Stomach smooth muscle (tissue), 2 donors: ENCODE measurements at regions not wholly inside any gene's neighbourhood (a gene's known extent, or its start where the extent isn't known, plus 50 kb on each side); places are given as distances from the start of the nearest gene placed in this dataset.

Experiments used
- H3K27ac ChIP-seq: one replicate; pipeline ENCODE4 v1.7.0; 2013; ENCODE audit warnings: mild to moderate bottlenecking, low read length, inconsistent platforms
- H3K27me3 ChIP-seq, 2 donors: one replicate each; pipeline ENCODE4 v1.7.0; 2013; ENCODE audit warnings: low read length in 2 of 2; ENCODE audit not compliant: insufficient read depth in 2 of 2, control insufficient read depth in 1 of 2
- H3K36me3 ChIP-seq, 2 donors: one replicate each; pipeline ENCODE4 v1.7.0; 2013; ENCODE audit warnings: low read length in 2 of 2; ENCODE audit not compliant: control insufficient read depth in 2 of 2, insufficient read depth in 2 of 2
- H3K4me1 ChIP-seq: one replicate; pipeline ENCODE4 v1.7.0; 2013; ENCODE audit warnings: low read length; ENCODE audit not compliant: control insufficient read depth, insufficient read depth
- H3K4me3 ChIP-seq, 2 donors: one replicate each; pipeline ENCODE4 v1.7.0; 2013; ENCODE audit warnings: low read length in 2 of 2
- H3K9ac ChIP-seq, 2 donors: one replicate each; pipeline ENCODE4 v1.7.0; 2013; ENCODE audit warnings: low read length in 2 of 2, mild to moderate bottlenecking in 1 of 2
- H3K9me3 ChIP-seq, 2 donors: one replicate each; pipeline ENCODE4 v1.7.0; 2013; ENCODE audit warnings: low read length in 2 of 2; ENCODE audit not compliant: control insufficient read depth in 2 of 2
- donor health status: healthy.
- donor health status: Pancreatic carcinoma.

DNA sequence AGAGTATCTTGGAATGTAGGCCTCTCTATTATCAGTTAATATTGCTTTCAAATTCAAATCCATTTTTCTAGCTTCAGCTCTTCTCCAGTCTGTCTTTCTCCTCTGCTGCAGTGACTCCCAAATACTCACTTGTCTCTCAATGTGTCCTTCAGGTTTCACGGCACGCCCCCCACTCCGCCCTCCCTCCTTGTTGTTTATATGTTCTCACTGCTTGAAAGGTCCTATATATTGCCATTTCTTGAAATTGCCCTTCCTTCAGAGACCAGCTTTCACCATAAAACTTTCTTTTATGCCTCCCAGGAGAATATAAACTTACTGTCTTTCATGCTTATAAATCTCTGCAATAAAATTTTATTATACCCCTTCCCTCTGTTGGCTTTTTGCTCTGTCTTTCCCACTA is 668.2 kb downstream of the CCSER2 start:
- no peak overlapping the region for H3K27ac ChIP-seq
- no peaks in the 10 kb centered on the region for H3K4me1 ChIP-seq
- H3K9me3 ChIP-seq, result no peaks in the 10 kb centered on the region
- no peaks in the 10 kb centered on the region for H3K27me3 ChIP-seq
- H3K9ac ChIP-seq, result no peak overlapping the region
- H3K36me3 ChIP-seq, result no peaks in the 10 kb centered on the region
- no peak overlapping the region for H3K4me3 ChIP-seq

- Histone ChIP-seq H3K27ac (no peak overlapping the region), H3K36me3 (no peaks in the 10 kb centered on the region), H3K4me1 (no peaks in the 10 kb centered on the region), H3K4me3 (no peak overlapping the region), H3K9me3 (no peaks in the 10 kb centered on the region), H3K9ac (no peak overlapping the region), H3K27me3 (no peaks in the 10 kb centered on the region)
Observed at GRCh38 chr10:84997870-84998269, 669.5 kb downstream of the CCSER2 start.

GRCh38 chr10:84999929-85000328 is 671.5 kb downstream of the CCSER2 start:
- no peaks in the 10 kb centered on the region for H3K9me3 ChIP-seq
- no peak overlapping the region for H3K27ac ChIP-seq
- no peak overlapping the region for H3K4me3 ChIP-seq
- H3K9ac ChIP-seq, result no peak overlapping the region
- H3K4me1 ChIP-seq, result no peaks in the 10 kb centered on the region
- H3K27me3 ChIP-seq, result no peaks in the 10 kb centered on the region
- H3K36me3 ChIP-seq, result no peaks in the 10 kb centered on the region

- Histone ChIP-seq H3K9ac (no peak overlapping the region), H3K27me3 (no peaks in the 10 kb centered on the region), H3K9me3 (no peaks in the 10 kb centered on the region), H3K4me1 (no peaks in the 10 kb centered on the region), H3K27ac (no peak overlapping the region), H3K36me3 (no peaks in the 10 kb centered on the region), H3K4me3 (no peak overlapping the region)
Observed at GRCh38 chr10:85003083-85003482, 674.7 kb downstream of the CCSER2 start.

GRCh38 chr10:85008488-85009184 is 680.2 kb downstream of the CCSER2 start:
- H3K4me3 ChIP-seq, result no peak overlapping the region
- no peaks in the 10 kb centered on the region for H3K36me3 ChIP-seq
- no peaks in the 10 kb centered on the region for H3K27me3 ChIP-seq
- H3K9me3 ChIP-seq, result no peaks in the 10 kb centered on the region
- H3K27ac ChIP-seq, result no peak overlapping the region
- no peak overlapping the region for H3K9ac ChIP-seq
- no peaks in the 10 kb centered on the region for H3K4me1 ChIP-seq

- H3K4me3 ChIP-seq, result no peak overlapping the region
- H3K27ac ChIP-seq, result no peak overlapping the region
- H3K9me3 ChIP-seq, result no peaks in the 10 kb centered on the region
- H3K4me1 ChIP-seq, result no peaks in the 10 kb centered on the region
- H3K36me3 ChIP-seq, result no peaks in the 10 kb centered on the region
- H3K9ac ChIP-seq, result no peak overlapping the region
- no peaks in the 10 kb centered on the region for H3K27me3 ChIP-seq
Observed at GRCh38 chr10:85012305-85012704, 683.9 kb downstream of the CCSER2 start.

GRCh38 chr10:85026878-85027467 is 698.6 kb downstream of the CCSER2 start:
- Histone ChIP-seq H3K4me3 (no peak overlapping the region), H3K27me3 (no peaks in the 10 kb centered on the region), H3K36me3 (no peaks in the 10 kb centered on the region), H3K9ac (no peak overlapping the region), H3K27ac (no peak overlapping the region), H3K4me1 (no peaks in the 10 kb centered on the region), H3K9me3 (no peaks in the 10 kb centered on the region)

GRCh38 chr10:85032981-85033380 is 704.6 kb downstream of the CCSER2 start:
- H3K4me3 ChIP-seq, result no peak overlapping the region
- H3K27me3 ChIP-seq, result no peaks in the 10 kb centered on the region
- H3K4me1 ChIP-seq, result no peaks in the 10 kb centered on the region
- H3K9me3 ChIP-seq, result peaks cover 0 to 9% of the 10 kb centered on the region in 2 donors
- no peaks in the 10 kb centered on the region for H3K36me3 ChIP-seq
- H3K9ac ChIP-seq, result no peak overlapping the region
- H3K27ac ChIP-seq, result no peak overlapping the region

DNA sequence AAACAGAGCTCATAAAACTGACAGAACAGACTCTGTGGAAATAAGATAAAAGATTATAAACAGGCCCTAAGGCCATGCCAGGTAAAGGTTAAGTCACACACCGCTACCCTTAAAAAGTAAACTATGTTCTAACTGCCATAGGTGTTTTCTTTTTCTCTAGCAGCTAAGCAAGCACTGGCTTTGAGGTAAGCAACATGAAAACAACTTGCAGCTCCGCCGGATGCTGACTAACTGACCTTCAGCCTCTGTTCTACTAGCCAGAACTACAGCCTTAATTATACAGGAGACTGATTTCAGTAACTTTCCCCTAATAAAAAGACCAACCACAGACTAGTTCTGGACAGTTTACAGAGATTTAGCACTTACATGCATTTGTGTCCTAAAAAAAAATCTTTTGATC is 708.3 kb downstream of the CCSER2 start:
- Histone ChIP-seq H3K4me3 (no peak overlapping the region), H3K36me3 (no peaks in the 10 kb centered on the region), H3K4me1 (no peaks in the 10 kb centered on the region), H3K9ac (no peak overlapping the region), H3K9me3 (peaks cover 0 to 18% of the 10 kb centered on the region in 2 donors), H3K27ac (no peak overlapping the region), H3K27me3 (no peaks in the 10 kb centered on the region)

DNA sequence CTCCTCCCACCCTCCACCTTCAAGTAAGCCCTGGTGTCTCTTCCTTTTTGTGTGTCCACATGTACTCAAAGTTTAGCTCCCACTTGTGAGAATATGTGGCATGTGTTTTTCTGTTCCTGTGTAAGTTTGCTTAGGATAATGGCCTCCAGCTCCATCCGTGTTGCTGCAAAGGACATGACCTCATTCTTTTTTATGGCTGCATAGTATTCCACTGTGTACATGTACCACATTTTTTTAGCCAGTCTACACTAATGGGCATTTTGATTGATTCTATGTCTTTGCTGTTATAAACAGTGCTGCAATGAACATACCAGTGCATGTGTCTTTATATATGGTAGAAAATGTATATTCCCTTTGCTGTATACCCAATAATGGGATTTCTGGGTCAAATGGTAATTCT is 710.9 kb downstream of the CCSER2 start:
- Histone ChIP-seq H3K9me3 (peaks cover 2 to 14% of the 10 kb centered on the region in 2 donors), H3K27ac (no peak overlapping the region), H3K4me3 (no peak overlapping the region), H3K27me3 (no peaks in the 10 kb centered on the region), H3K36me3 (no peaks in the 10 kb centered on the region), H3K9ac (no peak overlapping the region), H3K4me1 (no peaks in the 10 kb centered on the region)

DNA sequence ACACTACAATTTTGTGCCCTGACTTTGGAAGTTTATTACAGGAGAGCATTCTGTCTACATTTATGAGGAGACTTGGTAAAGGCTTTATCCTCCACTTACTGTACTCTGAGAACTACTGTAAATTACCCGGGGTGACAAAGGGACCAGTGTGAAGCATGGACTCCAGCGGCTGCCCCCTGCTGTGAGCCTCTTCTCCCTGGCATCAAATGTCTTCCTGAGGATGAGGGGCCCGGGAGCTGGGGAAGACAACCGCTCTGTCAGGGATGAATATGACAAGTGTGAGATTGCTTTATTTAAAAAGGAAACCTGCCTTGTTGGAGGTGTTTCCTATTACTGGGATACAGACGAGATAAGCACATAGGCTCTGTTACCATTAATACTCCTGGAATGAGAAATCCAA is 714.8 kb downstream of the CCSER2 start:
- Histone ChIP-seq H3K9me3 (peaks cover 3 to 11% of the 10 kb centered on the region in 2 donors), H3K4me3 (no peak overlapping the region), H3K36me3 (no peaks in the 10 kb centered on the region), H3K9ac (no peak overlapping the region), H3K27me3 (no peaks in the 10 kb centered on the region), H3K4me1 (no peaks in the 10 kb centered on the region), H3K27ac (no peak overlapping the region)
